NCI-H2171 (cell line): ENCODE measurements at regions not wholly inside any gene's neighbourhood (a gene's known extent, or its start where the extent isn't known, plus 50 kb on each side); places are given as distances from the start of the nearest gene placed in this dataset.

Source experiments
- DNase-seq: peaks from one replicate; lab custom pipeline; 2025; lab: John Stamatoyannopoulos, UW

DNA sequence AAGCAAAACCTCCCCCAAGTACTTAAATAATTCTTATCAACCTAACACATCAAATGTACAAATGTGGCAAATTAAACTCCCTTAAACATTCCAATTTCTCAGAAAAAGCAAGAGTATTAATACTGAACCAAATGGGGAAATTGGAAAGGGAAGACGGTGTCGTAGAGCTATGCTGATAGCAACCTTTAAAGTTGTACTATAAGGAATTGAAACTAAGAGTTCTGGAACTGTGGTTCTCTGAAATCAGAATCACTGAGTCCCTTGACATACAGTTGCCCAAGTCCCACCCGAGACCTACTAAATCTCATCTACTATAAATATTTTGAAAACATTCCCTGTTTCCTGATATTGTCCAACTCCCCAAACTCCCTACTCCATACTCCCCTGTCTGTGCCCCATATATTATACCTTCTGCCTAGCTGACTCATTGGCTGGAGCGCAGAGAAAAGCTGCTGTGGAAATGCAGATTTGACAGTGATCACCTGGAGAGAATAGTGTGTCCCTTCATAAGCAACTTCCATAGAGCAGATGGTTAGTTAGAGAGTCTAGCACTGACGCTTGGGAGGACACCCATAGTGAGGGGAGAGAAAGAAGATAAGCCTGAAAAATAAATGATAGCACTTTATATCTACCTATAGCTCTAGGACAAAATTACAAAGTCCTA is 51.4 kb upstream of the ITM2B start:
- DNase-seq, result no peak

DNA sequence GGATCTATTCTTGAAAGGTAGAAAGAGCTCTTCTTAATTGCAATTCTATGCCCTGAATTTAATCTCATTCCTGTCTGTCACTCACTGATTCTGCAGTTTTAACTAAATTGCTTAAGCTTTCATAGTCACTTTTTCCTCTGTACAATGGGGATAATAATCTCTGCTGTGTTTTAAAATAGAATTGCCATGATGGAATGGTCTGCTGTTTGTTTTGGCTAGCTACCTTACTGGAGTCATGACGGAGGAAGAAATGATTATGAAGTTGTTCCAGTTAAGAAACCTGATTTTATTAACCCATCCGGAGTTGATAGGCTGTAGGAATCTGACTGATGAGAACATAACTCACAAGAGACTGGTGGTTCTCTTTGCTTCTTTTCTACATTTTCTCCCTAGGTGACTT is 54.9 kb upstream of the ITM2B start:
- DNase-seq, result no peak

DNA sequence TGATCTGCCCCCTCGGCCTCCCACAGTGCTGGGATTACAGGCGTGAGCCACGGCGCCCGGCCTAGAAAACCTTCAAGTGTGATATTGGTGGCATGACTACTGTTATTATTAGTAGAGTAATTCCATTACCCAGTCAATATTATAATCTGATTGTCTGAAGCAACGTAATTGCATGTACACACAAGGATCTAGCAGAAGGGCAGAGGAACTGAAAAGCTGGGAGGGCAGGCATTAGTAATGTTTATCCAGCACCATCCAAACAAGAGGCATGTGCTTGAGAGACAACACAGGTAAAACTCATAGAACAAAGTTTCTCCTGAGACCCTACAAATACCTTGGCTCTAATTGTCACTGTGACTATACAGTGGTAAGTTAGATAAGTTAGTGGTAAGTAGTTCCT is 56.2 kb upstream of the ITM2B start:
- no peak for DNase-seq

DNA sequence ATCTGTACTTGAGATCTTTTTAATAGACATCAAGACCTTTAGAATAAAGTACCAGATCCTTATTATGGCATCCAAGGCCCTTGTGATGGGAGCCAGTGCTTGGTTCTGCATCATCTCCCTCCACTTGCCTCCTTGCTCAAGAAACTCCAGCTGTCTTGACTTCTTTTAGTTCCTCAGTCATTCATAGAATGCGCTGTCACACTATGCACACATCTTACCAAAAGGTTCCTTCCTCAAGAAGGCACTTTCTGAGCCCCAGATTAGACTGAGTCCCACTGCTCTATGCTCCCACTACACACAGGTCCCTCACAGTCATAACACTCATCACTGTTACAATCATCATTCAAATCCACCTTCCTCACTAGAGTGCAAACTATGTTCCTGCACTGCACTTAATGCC is 57.8 kb upstream of the ITM2B start:
- no peak for DNase-seq

DNA sequence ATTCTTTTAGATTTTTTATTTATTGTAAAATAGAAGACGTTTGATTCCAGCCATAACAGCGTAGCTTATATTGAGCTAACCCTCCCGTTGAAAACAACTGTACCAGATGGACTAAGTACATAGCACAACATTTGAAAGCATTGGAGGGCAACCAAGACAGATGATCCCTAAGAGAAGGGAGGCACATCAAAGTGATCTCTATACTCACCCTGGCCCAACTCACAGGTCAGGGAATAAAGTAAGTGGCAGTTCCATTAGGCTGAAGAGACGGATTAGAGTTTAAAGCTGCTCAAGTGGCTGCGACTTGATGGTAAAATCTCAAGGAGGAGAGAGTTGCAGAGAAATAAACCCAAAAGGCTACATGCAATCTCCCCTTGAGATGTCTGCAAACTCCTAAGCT is 65.1 kb upstream of the ITM2B start:
- no peak for DNase-seq

DNA sequence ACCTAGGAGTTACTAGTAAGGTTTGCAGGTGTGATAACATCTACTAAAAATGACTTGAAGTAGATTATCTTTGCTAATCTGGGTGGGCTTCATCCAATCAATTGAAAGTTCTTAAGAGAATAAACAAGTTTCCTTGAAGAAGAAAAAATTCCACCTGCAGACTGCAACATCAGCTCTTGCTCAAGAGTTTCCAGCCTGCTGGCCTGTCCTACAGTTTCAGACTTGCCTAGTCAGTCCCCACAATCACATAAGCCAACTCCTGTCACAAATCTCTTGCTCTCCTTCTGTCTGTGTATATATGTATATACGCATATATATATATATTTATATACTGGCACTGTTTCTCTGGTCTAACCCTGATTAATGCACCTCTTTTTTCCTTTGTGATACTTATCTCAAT is 67.3 kb upstream of the ITM2B start:
- no peak for DNase-seq

DNA sequence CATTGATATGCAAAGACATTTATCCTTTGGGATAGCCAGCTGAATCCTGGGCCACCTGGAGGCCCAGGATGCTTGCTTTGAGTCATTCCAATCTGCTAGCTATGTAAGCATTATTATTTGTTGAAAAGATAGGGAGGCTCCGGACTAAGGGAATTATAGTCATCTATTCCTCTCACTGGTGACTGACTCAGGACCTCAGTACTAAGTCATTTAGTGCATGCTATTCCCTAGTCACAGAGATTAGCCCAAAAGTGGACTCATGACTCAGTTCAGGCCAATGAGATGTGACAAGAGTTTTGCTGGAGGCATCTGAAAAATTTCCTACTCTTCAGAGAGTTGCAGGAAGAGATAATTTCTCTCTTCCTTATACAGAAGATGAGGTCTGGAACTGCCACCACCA is 67.9 kb upstream of the ITM2B start:
- no peak for DNase-seq

DNA sequence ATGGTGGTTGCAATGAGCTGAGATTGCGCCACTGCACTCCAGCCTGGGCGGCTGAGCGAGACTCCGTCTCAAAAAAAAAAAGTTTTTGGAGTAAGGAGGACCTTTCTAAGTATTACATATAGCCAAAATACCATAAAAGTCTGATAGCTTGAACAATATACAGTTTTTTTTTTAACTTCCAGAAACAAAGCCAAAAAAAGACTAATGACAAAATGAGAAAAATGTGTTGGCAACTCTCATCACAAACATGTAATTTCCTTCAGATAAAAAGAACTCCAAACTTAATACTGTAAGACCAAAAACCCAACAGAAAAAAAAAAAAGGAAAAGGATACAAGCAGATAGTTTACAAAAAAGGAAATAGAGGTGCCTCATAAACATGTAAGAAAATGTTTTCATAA is 68.2 kb upstream of the MED4 start:
- DNase-seq, result no peak

DNA sequence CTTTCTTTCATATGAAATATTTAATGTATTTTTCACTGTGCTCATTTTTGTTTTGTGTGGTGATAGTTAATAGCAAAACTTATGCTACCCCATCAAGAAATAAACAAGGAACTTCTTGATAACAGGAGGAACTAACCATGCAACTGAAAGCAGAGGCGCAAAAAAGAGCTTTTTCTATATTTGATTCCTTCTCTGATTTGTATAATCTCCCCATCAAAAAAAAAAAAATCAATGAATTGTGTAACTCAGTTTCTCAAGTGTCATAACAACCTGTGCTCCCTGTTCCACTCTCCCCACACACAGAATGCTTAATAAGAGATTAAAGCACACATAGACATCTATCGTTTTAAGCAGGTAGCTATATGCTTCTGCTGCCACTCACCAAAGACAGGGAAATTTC is 67.3 kb upstream of the MED4 start:
- no peak for DNase-seq

DNA sequence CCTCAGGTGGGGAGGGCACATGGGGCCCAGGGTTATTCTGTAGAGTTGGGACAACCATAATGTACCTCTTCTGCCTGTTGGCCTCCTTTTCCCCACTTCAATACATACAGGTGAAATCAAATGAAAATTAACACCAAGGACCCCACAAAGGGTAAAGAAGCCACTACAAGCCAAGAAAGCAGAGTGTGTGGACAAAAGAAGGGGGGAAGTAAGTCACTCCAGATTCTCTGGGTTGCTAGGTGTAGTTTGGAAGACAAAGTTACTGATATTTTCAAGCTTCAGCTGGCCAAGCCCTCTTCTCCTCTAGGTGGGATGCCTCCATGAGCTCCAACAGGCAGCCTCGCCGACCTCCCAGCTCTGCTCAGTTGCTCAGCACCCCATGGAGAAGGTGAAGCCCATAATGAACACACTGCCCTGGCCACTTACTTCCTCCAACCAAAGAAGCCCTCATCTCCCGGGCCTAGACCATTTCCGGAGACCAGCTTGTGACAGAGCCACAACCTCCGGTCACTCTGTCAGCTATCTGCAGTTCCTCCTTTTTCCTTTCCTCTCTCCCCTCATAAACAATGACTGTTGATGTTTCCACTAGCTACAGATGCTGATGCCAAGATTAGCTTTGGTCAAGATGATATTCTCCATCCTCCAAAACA is 66.8 kb upstream of the MED4 start:
- DNase-seq, result no peak

DNA sequence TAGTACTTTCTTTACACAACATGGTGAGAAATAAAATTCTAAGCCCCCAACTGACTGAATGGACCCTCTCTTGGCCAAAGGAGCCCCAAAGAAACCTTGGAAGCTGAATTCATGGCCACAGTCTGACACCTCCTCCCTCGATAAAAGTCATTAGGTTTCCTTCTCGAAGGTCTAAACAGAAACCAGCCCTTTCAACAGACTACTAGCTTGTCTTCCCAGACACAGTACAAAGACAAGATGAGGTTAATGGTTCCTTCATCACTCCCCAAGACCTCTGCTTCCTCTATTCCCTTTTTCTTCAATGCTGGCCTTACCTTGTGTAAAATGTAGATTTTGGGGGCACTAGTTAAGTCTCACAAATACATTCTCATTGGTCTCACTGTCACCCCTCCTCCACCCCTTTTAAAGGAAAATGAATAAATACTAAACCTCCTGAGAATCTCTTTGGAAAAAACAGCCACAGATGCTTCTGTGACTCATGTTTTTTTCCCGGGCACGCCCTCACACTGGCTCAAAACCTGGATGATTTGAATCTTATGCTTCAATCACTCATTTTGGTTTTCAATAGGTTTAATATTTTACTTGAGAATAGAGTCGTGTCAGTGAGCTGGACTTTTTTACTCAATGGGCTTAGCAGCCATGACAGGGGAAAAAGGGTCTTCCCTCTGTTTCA is 65.8 kb upstream of the MED4 start:
- DNase-seq, result peak; percentile 85

DNA sequence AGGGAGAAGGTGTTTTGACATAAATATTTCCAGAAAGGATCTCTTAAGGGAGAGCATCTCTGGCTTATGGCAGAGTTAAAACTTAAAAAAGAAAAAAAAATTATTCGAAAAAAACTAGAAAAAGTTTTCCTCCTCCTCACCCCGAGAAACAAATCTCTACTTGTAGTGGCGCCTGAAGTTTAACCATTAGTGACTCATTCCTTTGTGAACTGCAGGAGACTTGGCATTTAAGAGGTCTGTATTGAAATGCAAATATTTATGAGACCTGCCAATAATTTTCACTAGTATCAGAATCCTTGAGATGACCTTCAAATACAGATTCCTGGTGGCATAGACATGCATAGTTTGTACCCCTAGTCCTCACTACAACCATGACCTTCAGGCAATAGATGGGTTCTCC is 64.9 kb upstream of the MED4 start:
- no peak for DNase-seq

DNA sequence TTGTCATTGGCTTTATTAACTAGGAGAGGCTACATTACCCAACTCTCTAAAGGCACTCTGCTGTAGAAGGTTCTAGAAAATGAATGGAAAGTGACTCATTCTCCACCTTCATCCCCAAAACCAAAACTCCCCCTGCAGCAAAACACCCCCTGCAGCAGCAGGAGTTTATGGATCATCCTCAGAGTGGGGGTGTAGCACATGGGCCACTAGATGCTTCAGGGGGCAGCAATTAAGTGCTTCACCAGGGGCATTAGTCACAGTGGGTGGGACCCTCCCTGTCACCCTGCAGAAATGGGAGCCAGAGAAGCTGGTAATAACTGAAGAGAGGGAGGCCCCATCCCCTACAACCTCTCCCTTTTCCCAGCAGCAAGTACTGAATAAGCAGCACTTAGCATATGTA is 64.5 kb upstream of the MED4 start:
- no peak for DNase-seq

DNA sequence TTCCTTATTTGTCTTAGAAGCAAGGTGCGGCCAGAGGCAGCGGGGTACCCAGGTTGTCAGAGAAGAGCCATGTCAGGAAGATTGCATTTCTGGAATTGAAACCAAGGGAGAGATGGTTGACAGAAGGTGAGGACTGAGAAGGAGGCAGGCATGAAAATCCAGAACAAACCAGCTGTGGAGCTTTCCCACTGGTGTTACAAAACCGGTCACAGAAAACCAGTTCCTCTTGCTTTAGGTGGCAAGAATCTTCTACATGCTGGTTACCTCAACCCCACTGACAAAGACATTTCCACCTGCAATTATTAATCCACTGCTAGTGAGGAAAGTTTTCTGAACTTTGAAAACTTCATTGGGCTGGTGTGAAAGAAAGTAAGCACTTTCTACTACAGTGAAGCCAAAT is 64.0 kb upstream of the MED4 start:
- DNase-seq, result no peak

DNA sequence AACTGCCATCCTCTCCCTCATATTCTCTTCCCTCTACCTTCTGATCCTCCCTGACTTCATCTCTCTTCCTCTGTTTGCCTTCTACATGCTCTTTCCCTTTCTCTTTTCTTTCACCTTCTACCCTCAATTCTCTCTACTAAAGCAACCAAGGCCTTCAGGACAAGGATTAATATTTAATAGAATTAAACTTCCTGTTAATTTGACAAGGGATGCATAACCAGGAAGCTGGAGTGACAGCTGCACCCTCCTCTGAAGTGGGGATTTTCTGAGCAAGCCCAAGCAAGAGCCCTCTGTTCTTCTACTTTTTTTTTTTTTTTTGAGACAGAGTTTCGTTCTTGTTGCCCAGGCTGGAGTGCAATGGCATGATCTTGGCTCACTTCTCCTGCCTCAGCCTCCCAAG is 63.4 kb upstream of the MED4 start:
- peak; percentile 71 for DNase-seq

DNA sequence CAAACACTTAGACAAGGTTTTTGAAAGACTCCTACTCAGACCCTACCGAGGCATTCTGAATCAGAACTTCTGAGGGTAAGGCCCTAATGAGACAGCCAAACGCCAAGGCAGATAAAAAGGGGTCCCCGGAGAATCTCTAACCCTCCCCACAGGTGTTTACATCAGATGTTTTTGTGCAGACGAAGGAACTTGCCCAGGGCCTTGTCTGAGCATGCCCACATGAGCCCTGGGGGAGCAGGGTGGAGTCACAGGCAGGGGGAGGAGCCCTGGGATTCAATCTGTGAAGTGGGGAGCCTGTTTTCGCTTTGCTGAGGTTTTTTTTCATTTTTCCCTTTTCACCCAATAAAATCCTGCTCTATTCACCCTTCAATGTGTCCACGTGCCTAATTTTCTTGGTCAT is 61.6 kb upstream of the MED4 start:
- peak; percentile 94 for DNase-seq

DNA sequence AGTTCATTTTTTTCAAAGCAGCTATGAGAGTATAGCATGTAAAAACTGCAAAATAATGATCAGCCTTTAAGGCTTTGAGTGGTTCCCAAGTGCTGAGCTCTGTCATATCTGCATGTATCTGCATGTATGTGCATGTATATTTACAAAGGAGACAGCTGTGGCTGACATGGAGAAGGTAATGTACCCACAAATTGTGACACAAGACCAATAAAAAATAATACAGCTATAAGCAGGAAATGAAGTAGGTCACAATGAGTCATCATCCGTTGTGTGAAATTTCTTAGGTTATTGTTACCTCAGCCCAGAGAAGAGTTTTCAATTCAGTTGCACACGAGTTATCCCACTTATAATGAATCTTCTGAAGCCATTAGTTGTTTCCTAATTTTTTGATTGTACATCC is 60.9 kb upstream of the MED4 start:
- DNase-seq, result peak; percentile 74

DNA sequence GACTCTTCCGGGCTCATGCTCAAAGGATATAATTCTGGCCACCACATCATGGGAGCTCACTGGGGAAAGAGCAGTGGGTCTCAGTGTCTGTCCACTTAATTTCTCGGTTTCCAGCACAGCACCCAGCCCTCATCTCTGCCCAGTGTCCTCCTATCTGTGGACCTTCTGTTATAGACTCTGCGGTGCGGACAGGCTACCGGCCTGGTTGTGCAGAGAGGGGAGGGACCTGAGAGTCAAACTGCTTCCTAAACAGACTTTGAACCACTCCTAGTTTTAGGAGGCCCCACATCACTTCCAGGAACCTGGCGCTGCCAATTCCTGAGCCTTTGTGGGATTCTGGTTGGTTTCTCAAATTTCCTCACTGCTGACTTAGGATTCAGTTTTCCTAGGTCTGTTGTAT is 59.8 kb upstream of the MED4 start:
- no peak for DNase-seq

DNA sequence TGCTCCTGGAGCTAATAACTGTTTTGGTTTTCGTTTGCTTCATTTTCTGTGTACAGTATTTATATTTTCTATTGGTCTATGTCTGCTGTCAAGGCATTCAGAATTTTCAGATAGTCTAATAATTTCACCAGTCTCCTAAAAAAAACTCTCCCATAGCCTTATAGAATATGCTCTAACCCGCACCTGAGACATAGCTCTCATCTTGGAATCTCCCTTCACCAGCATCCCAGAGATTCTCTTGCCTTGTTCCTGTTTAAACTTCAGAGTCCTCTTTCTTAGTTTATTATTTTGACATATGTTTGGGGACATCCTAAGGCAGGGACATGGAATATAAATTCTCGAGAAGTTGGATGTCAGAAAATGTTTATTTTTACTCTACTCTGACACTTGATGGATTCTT is 58.3 kb upstream of the MED4 start:
- no peak for DNase-seq

DNA sequence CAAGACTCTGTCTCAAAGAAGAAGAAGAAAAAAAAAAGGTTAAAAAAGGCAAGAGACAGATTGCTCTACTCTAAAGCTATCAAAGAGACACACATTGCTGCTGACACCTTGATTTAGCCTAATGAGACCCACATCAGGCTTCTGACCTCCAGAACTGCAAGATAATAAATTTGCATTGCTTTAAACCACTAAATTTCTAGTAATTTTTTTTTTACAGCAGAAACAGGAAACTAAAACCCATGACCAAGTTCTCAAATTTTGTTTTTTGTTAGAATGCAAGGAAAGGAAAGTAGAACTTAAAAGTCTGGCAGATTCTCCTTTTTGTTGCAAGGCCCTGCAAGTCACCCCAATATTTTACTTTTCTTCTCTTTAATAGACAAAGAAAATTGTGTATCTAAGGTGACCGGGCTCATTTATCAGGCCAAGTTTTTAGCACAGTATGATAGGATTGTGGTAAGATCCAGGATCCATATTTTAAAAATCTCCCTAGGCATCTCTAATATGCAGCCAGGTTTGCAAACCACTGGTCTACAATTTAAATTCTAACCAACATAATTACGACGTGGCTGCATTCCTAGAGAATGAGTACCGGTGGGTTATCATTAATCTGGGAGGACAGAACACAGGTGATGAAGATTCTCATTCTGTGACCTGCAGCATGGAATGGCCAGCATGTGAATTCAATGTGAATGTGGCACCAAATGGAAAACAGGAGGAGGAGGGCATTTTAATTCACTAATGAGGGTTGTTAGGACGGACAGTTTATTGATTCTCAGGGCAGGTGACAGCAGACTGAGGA is 56.7 kb upstream of the MED4 start:
- no peak for DNase-seq

DNA sequence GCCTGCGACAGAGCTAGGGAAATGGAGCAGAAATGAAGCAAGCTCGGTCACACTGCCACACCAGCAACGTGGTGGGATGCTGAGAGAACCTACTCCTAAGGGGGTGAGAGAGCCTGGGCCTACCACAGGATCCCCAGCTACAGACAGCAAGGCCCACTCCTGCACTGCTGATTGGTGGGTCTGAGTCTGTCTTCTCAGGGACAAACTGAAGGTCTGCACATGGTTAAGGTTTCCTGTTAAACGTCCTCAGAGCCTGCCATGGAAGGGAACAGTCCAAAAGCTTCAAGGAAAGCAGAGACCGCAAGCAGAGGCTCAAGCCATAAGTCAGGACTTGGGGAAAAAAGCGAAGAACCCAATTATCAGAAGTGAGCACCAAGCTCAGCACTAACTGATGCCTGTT is 53.5 kb upstream of the MED4 start:
- no peak for DNase-seq

DNA sequence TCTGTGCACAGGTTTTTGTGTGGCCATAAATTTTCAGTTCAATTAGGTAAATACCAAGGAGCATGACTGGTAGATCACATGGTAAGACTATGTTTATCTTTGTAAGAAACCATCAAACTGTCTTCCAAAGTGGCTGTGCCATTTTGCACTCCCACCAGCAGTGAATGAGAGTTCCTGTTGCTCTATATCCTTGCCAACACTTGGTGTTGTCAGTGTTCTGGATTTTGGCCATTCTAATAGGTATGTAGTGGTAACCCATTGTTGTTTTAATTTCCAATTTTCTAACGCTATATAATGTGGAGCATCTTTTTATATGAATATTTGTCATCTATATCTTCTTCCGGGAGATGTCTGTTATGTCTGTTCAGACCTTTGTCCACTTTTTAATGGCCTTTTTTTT is 51.7 kb upstream of the MED4 start:
- DNase-seq, result no peak

DNA sequence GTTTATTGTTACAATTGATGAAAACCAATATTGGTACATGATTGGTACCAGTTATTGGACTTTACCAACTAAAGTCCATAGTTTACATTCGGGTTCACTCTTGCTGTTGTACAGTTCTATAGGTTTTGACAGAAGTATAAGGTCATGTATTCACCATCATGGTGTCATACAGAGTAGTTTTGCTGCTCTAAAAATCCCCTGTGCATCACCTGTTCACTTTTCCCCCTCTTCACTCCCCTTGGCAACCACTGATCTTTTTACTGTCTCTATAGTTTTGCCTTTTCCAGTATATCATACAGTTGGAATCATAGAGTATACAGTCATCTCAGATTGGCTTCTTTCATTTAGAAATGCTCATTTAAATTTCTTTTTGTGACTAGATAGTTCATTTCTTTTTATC is 51.2 kb upstream of the MED4 start:
- DNase-seq, result no peak
